HCT116 (cell line): ENCODE measurements at regions not wholly inside any gene's neighbourhood (a gene's known extent, or its start where the extent isn't known, plus 50 kb on each side); places are given as distances from the start of the nearest gene placed in this dataset.

Experiments used
- ATAC-seq: fragments of 200-7000 bp; cut with Tn5 transposase; 2 replicates; pipeline ENCODE4 v1.9.1; 2020; ENCODE audit warnings: mild to moderate bottlenecking, moderate library complexity
- BruUV-seq: library from RNA; stranded (reverse); fragments of 400-500 nt; replicated peaks from 2 replicates; lab custom pipeline; 2021; lab: Mats Ljungman, UMichigan
- CTCF ChIA-PET: fragments of 300-600 bp; sonication (Branson Sonifier 250); formaldehyde crosslinking; loops from one replicate; lab custom pipeline; 2021; ENCODE audit warnings: antibody characterized with exemption; lab: Charles Lee
- POLR2A ChIA-PET: fragments of 300-600, 350-600 bp; sonication (Branson Sonifier 250); formaldehyde crosslinking; loops from one replicate; lab custom pipeline; 2021; ENCODE audit warnings: antibody characterized with exemption; lab: Charles Lee
- RAD21 ChIA-PET, 2 experiments: fragments of 300-600 bp; sonication (Branson Sonifier 250); formaldehyde crosslinking; loops; one replicate each; lab custom pipeline; 2023; ENCODE audit warnings: low total read pairs in 2 of 2; ENCODE audit not compliant: uncharacterized antibody in 2 of 2, unreplicated experiment in 2 of 2, low non-redundant PET in 1 of 2; lab: Charles Lee
- DNase-seq: peaks from one replicate; pipeline ENCODE4 v3.0.0-alpha.2; 2010; ENCODE audit warnings: low read depth, low spot score
- H2AFZ ChIP-seq: fragments of 200-600 bp; shearing (Covaris generic), sonication (generic); 2 replicates; pipeline ENCODE4 v1.6.1; 2017; ENCODE audit warnings: low read depth, mixed run types, mixed read lengths, antibody characterized with exemption, low read length; ENCODE audit not compliant: poor library complexity, severe bottlenecking
- H3K27ac ChIP-seq: 2 replicates; pipeline ENCODE4 v1.5.1; 2012; ENCODE audit warnings: low read depth, low read length
- H3K27me3 ChIP-seq: fragments of 200-600 bp; sonication (generic); 2 replicates; pipeline ENCODE4 v1.6.1; 2016; ENCODE audit warnings: mixed run types, low read length, mixed read lengths; ENCODE audit not compliant: insufficient read depth
- H3K36me3 ChIP-seq, 2 experiments: fragments of 200-500 bp in 1 of 2; fragments of 200-600 bp in 1 of 2; sonication (Bioruptor generic) in 1 of 2; sonication (generic) in 1 of 2; 2 replicates each; pipeline versions ENCODE4 v1.5.1 to v1.6.1; 2014 to 2016; ENCODE audit warnings: low read length in 2 of 2, inconsistent platforms in 1 of 2, mixed read lengths in 1 of 2, mixed run types in 1 of 2; ENCODE audit not compliant: insufficient read depth in 2 of 2, control insufficient read depth in 1 of 2
- H3K4me1 ChIP-seq, 2 experiments: fragments of 200-600 bp in 1 of 2; sonication (generic) in 1 of 2; 2 replicates each; pipeline versions ENCODE4 v1.5.1 to v1.6.1; 2012 to 2017; ENCODE audit warnings: low read length in 2 of 2, inconsistent platforms in 1 of 2, mild to moderate bottlenecking in 1 of 2, mixed read lengths in 1 of 2, mixed run types in 1 of 2, moderate library complexity in 1 of 2; ENCODE audit not compliant: insufficient read depth in 2 of 2, control insufficient read depth in 1 of 2
- H3K4me2 ChIP-seq: fragments of 200-600 bp; sonication (generic); 2 replicates; pipeline ENCODE4 v1.6.1; 2017; ENCODE audit warnings: mixed run types, low read length, mixed read lengths
- H3K4me3 ChIP-seq, 2 experiments: fragments of 200-600 bp in 1 of 2; sonication (generic) in 1 of 2; replicated peaks in 1 of 2; 2 replicates each; pipeline ENCODE4 v1.5.1; 2011 to 2016; ENCODE audit warnings: low read length in 2 of 2, control low read depth in 1 of 2, low read depth in 1 of 2, mild to moderate bottlenecking in 1 of 2, mixed read lengths in 1 of 2, mixed run types in 1 of 2
- H3K79me2 ChIP-seq: fragments of 200-600 bp; sonication (generic); 2 replicates; pipeline ENCODE4 v1.6.1; 2017; ENCODE audit warnings: mild to moderate bottlenecking, mixed run types, low read length, moderate library complexity, mixed read lengths; ENCODE audit not compliant: insufficient read depth
- H3K9ac ChIP-seq: fragments of 200-600 bp; sonication (generic); 2 replicates; pipeline ENCODE4 v1.6.1; 2016; ENCODE audit warnings: low read length, mixed read lengths
- H3K9me2 ChIP-seq: fragments of 200-600 bp; sonication (generic), shearing (Covaris generic); 2 replicates; pipeline ENCODE4 v1.6.1; 2017; ENCODE audit warnings: mixed run types, mild to moderate bottlenecking, moderate library complexity; ENCODE audit not compliant: insufficient read depth
- H3K9me3 ChIP-seq, 2 experiments: fragments of 200-500 bp in 1 of 2; fragments of 200-600 bp in 1 of 2; sonication (Bioruptor generic) in 1 of 2; sonication (generic) in 1 of 2; 2 replicates each; pipeline ENCODE4 v1.6.1; 2014 to 2017; ENCODE audit warnings: low read length in 2 of 2, mixed read lengths in 2 of 2, inconsistent platforms in 1 of 2, low read depth in 1 of 2, mild to moderate bottlenecking in 1 of 2, mixed run types in 1 of 2, moderate library complexity in 1 of 2; ENCODE audit not compliant: control insufficient read depth in 1 of 2, insufficient read depth in 1 of 2
- H4K20me1 ChIP-seq: fragments of 200-600 bp; sonication (generic), shearing (Covaris generic); 2 replicates; pipeline ENCODE4 v1.6.1; 2017; ENCODE audit warnings: mixed run types, mild to moderate bottlenecking, moderate library complexity; ENCODE audit not compliant: insufficient read depth
- ATF3 ChIP-seq: IDR thresholded peaks from 2 replicates; pipeline ENCODE4 v1.6.1; 2012
- CEBPB ChIP-seq: IDR thresholded peaks from 2 replicates; pipeline ENCODE4 v1.6.1; 2012; ENCODE audit warnings: low read depth
- CTCF ChIP-seq, 3 experiments: fragments of 200-600 bp in 1 of 3; sonication (generic) in 1 of 3; IDR thresholded peaks in 2 of 3; conservative IDR thresholded peaks in 1 of 3; 2 replicates each; pipeline ENCODE4 v1.5.1; 2012 to 2017; ENCODE audit warnings: low read depth in 2 of 3, low read length in 2 of 3, antibody characterized with exemption in 1 of 3, borderline replicate concordance in 1 of 3, control low read depth in 1 of 3, mild to moderate bottlenecking in 1 of 3, mixed read lengths in 1 of 3, mixed run types in 1 of 3, moderate library complexity in 1 of 3; ENCODE audit not compliant: insufficient read depth in 1 of 3
- JUND ChIP-seq: IDR thresholded peaks from 2 replicates; pipeline ENCODE4 v1.6.1; 2012
- SIN3A ChIP-seq: IDR thresholded peaks from 2 replicates; pipeline ENCODE4 v1.6.1; 2012; ENCODE audit warnings: low read depth
- SRF ChIP-seq: IDR thresholded peaks from 2 replicates; pipeline ENCODE4 v1.6.1; 2012; ENCODE audit warnings: low read depth
- TCF7L2 ChIP-seq: IDR thresholded peaks from 2 replicates; pipeline ENCODE4 v1.7.0; 2011; ENCODE audit warnings: borderline replicate concordance, inconsistent platforms; ENCODE audit not compliant: insufficient read depth, insufficient read length; ENCODE audit errors: extremely low read depth
- YY1 ChIP-seq: IDR thresholded peaks from 2 replicates; pipeline ENCODE4 v1.6.1; 2011; ENCODE audit warnings: low read length, low read depth, moderate library complexity, mild to moderate bottlenecking; ENCODE audit not compliant: insufficient replicate concordance; ENCODE audit errors: extremely low read depth
- ZBTB33 ChIP-seq: IDR thresholded peaks from 2 replicates; pipeline ENCODE4 v1.6.1; 2011; ENCODE audit warnings: mild to moderate bottlenecking, low read length, moderate library complexity; ENCODE audit not compliant: insufficient replicate concordance; ENCODE audit errors: extremely low read depth
- ZNF274 ChIP-seq: fragments of 200-500 bp; sonication (Bioruptor generic); IDR thresholded peaks from 2 replicates; pipeline ENCODE4 v1.6.1; 2014; ENCODE audit warnings: mild to moderate bottlenecking, low read depth, low read length, inconsistent platforms
- intact Hi-C: fragments of 100-400 bp; cut with micrococcal nuclease; formaldehyde crosslinking; loops from 2 replicates; pipeline ENCODE4 v1.10.0; 2022

- Histone ChIP-seq H3K27me3 (no peaks in the 10 kb centered on the region), H3K4me2 (no peak overlapping the region), H3K4me3 (no peak overlapping the region), H3K4me1 (no peaks in the 10 kb centered on the region), H3K27ac (no peak overlapping the region), H3K9me2 (no peaks in the 10 kb centered on the region), H3K9ac (no peak overlapping the region), H4K20me1 (no peaks in the 10 kb centered on the region), H3K36me3 (no peaks in the 10 kb centered on the region), H2AFZ (no peak overlapping the region), H3K79me2 (no peaks in the 10 kb centered on the region), H3K9me3 (peaks cover 8 to 13% of the 10 kb centered on the region in 2 experiments; a peak in 3 of 4 replicates)
- ChIA-PET CTCF (no interaction called here), POLR2A (no interaction called here), RAD21 (no interaction called here)
- BruUV-seq: no TSS peak
- intact Hi-C loops: no loop called here
- ATAC-seq: no peak
- TF ChIP-seq SRF (no peak), ZNF274 (no peak), TCF7L2 (no peak), SIN3A (no peak), CEBPB (no peak), ATF3 (no peak), CTCF (IDR thresholded peaks at IDR 0.05 in 2 of 3, conservative IDR thresholded peaks at IDR 0.05 in 1 of 3; ENCODE audit: borderline replicate concordance in 1 of 3, insufficient read depth in 1 of 3, low read depth in 2 of 3, low read length in 2 of 3) (no peak), ZBTB33 (no peak), JUND (no peak), YY1 (no peak)
- TF ChIP-seq, all 23 proteins: peak for 0
- DNase-seq: no peak
Observed at GRCh38 chr10:105964009-105964408, 1200.5 kb downstream of the SORCS1 start.
